Parathyroid adenoma (tissue), 2 donors: ENCODE measurements at regions not wholly inside any gene's neighbourhood (a gene's known extent, or its start where the extent isn't known, plus 50 kb on each side); places are given as distances from the start of the nearest gene placed in this dataset.

Experiments
- H2AFZ ChIP-seq: fragments of 300-600 bp; sonication (generic); one replicate; pipeline ENCODE4 v1.7.0; 2017; ENCODE audit warnings: antibody characterized with exemption, mild to moderate bottlenecking
- H3K27ac ChIP-seq: fragments of 300-600 bp; sonication (generic); one replicate; pipeline ENCODE4 v1.7.0; 2017
- H3K27me3 ChIP-seq: fragments of 300-600 bp; sonication (generic); one replicate; pipeline ENCODE4 v1.7.0; 2017; ENCODE audit warnings: low read length; ENCODE audit not compliant: control insufficient read depth, insufficient read depth
- H3K36me3 ChIP-seq: fragments of 300-600 bp; sonication (generic); one replicate; pipeline ENCODE4 v1.7.0; 2017; ENCODE audit warnings: low read length; ENCODE audit not compliant: control insufficient read depth, insufficient read depth
- H3K4me1 ChIP-seq: fragments of 300-600 bp; sonication (generic); one replicate; pipeline ENCODE4 v1.7.0; 2017; ENCODE audit warnings: control low read depth
- H3K4me2 ChIP-seq: fragments of 300-600 bp; sonication (generic); one replicate; pipeline ENCODE4 v1.7.0; 2017; ENCODE audit warnings: low read length
- H3K4me3 ChIP-seq: fragments of 300-600 bp; sonication (generic); one replicate; pipeline ENCODE4 v1.7.0; 2017; ENCODE audit warnings: low read depth, low read length
- H3K79me2 ChIP-seq: fragments of 300-600 bp; sonication (generic); one replicate; pipeline ENCODE4 v1.7.0; 2017; ENCODE audit warnings: control low read depth
- H3K9ac ChIP-seq: fragments of 300-600 bp; sonication (generic); one replicate; pipeline ENCODE4 v1.7.0; 2017; ENCODE audit warnings: mild to moderate bottlenecking
- H3K9me3 ChIP-seq: fragments of 300-600 bp; sonication (generic); one replicate; pipeline ENCODE4 v1.7.0; 2017; ENCODE audit warnings: low read length; ENCODE audit not compliant: control insufficient read depth
- CTCF ChIP-seq: fragments of 300-600 bp; sonication (generic); IDR thresholded peaks from one replicate; pipeline ENCODE4 v1.7.0; 2017; ENCODE audit warnings: antibody characterized with exemption, mild to moderate bottlenecking
- donor health status: primary hyperparathyroidism.

DNA sequence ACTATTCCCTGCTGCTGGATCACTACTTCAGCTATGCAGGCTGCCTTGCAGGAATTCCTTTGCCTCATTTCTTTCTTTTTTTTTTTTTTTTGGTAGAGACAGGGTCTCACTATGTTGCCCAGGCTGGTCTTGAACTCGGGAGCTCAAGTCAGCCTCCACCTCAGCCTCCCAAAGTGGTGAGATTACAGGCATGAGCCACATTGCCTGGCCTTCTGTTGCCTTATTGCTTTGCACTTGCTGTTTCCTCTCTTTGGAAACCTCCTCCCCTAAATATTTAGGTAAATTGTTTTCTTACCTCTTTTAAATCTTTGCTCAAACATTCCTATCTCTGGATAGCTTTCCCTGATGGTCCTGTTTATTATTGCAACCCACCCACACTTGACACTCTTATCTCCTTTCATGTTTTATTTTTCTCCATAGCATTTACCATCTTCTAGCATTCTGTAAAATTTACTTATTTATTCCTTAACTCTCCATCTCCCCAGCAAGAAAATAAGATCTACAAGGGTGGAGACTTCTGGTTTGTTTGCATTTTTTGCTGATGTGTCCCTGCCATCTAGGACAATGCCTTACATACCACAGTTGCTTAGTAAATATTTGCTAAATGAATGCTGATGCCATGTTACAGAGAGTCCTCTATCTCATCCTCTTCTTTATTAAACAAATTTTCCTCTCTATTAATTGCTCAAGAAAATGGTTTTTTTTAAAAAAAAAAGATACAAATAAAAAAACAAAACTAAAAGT lies 134.8 kb downstream of the P2RY1 start:
- Histone ChIP-seq H3K9ac (no peak overlapping the region), H3K4me3 (no peak overlapping the region), H3K36me3 (peaks cover 4% of the 10 kb centered on the region), H3K79me2 (no peaks in the 10 kb centered on the region), H3K27me3 (no peaks in the 10 kb centered on the region), H2AFZ (no peak overlapping the region), H3K4me2 (no peak overlapping the region), H3K4me1 (no peaks in the 10 kb centered on the region), H3K9me3 (no peaks in the 10 kb centered on the region), H3K27ac (no peak overlapping the region)
- no peak for TF ChIP-seq CTCF

DNA sequence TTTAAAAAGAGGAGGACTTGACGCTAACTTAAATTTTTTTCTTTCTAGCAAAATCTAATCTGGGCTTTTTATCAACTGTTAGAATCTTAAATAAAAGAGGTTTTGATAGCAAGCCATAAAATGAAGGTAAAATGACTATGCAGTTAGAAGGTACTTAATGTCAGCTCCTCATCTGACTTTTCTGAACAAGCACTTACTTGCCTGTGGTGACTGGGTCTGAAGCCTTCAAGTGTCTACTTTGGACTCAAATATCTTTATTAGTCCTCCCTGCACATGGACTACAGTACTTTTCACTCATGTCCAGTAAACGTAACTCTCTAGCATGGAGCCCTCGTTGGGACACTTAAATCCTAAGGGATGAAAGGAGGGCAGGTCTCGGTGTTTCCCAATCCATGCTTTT lies 135.9 kb downstream of the P2RY1 start:
- H3K27me3 ChIP-seq, result no peaks in the 10 kb centered on the region
- H3K9me3 ChIP-seq, result no peaks in the 10 kb centered on the region
- peaks cover 4% of the 10 kb centered on the region for H3K36me3 ChIP-seq
- H3K9ac ChIP-seq, result no peak overlapping the region
- TF ChIP-seq CTCF, result no peak
- no peak overlapping the region for H3K4me2 ChIP-seq
- no peak overlapping the region for H3K4me3 ChIP-seq
- H2AFZ ChIP-seq, result no peak overlapping the region
- H3K79me2 ChIP-seq, result no peaks in the 10 kb centered on the region
- H3K27ac ChIP-seq, result no peak overlapping the region
- no peaks in the 10 kb centered on the region for H3K4me1 ChIP-seq

GRCh38 chr3:152971880-152972279 lies 136.9 kb downstream of the P2RY1 start:
- no peak overlapping the region for H3K27ac ChIP-seq
- H3K4me2 ChIP-seq, result no peak overlapping the region
- H3K27me3 ChIP-seq, result no peaks in the 10 kb centered on the region
- no peak overlapping the region for H3K9ac ChIP-seq
- H3K4me3 ChIP-seq, result no peak overlapping the region
- no peaks in the 10 kb centered on the region for H3K79me2 ChIP-seq
- no peak for TF ChIP-seq CTCF
- H3K36me3 ChIP-seq, result no peaks in the 10 kb centered on the region
- H3K9me3 ChIP-seq, result no peaks in the 10 kb centered on the region
- no peak overlapping the region for H2AFZ ChIP-seq
- no peaks in the 10 kb centered on the region for H3K4me1 ChIP-seq

- Histone ChIP-seq H2AFZ (no peak overlapping the region), H3K4me3 (no peak overlapping the region)
These were observed 138.6 kb downstream of the P2RY1 start for GRCh38 chr3:152973575-152973974.

More at GRCh38 chr3:152973575-152973974, 138.6 kb downstream of the P2RY1 start:
- Histone ChIP-seq H3K27ac (no peak overlapping the region), H3K4me1 (no peaks in the 10 kb centered on the region), H3K4me2 (no peak overlapping the region), H3K27me3 (no peaks in the 10 kb centered on the region), H3K36me3 (no peaks in the 10 kb centered on the region), H3K9ac (no peak overlapping the region), H3K79me2 (no peaks in the 10 kb centered on the region), H3K9me3 (no peaks in the 10 kb centered on the region)
- no peak for TF ChIP-seq CTCF
